ENCODE measurements at regions not wholly inside any gene's neighbourhood (a gene's known extent, or its start where the extent isn't known, plus 50 kb on each side); places are given as distances from the start of the nearest gene placed in this dataset.
A peak's percentile ranks its signal among the peaks of the same experiment; 100 is the strongest.

- Mint-ChIP-seq H3K36me3 (no peaks in the 10 kb centered on the region), H3K9me3 (no peaks in the 10 kb centered on the region), H3K27me3 (ENCODE audit: low read depth) (no peaks in the 10 kb centered on the region), H3K4me1 (peaks cover 13% of the 10 kb centered on the region), H3K27ac (no peak overlapping the region), H3K4me3 (no peak overlapping the region)
- TF ChIP-seq CTCF (IDR thresholded peaks at IDR 0.05; ENCODE audit: unreplicated experiment) = no peak
- no peak for DNase-seq (ENCODE audit: low spot score in 2 of 2, unreplicated experiment in 2 of 2)
These were observed 208.0 kb downstream of the RBM43 start for GRCh38 chr2:151053661-151053990.

- Mint-ChIP-seq H3K36me3 (no peaks in the 10 kb centered on the region), H3K4me3 (no peak overlapping the region), H3K27me3 (ENCODE audit: low read depth) (no peaks in the 10 kb centered on the region), H3K9me3 (no peaks in the 10 kb centered on the region), H3K4me1 (peaks cover 13% of the 10 kb centered on the region), H3K27ac (no peak overlapping the region)
- no peak for DNase-seq (ENCODE audit: low spot score in 2 of 2, unreplicated experiment in 2 of 2)
- TF ChIP-seq CTCF (IDR thresholded peaks at IDR 0.05; ENCODE audit: unreplicated experiment) = no peak
These were observed 208.6 kb downstream of the RBM43 start for GRCh38 chr2:151052850-151053660.

GRCh38 chr2:151051574-151052220, 210.0 kb downstream of the RBM43 start:
- Mint-ChIP-seq H3K4me1 (peaks cover 9% of the 10 kb centered on the region), H3K4me3 (no peak overlapping the region), H3K27me3 (ENCODE audit: low read depth) (no peaks in the 10 kb centered on the region), H3K9me3 (no peaks in the 10 kb centered on the region), H3K27ac (no peak overlapping the region), H3K36me3 (no peaks in the 10 kb centered on the region)
- no peak for DNase-seq (ENCODE audit: low spot score in 2 of 2, unreplicated experiment in 2 of 2)
- peak; percentile 57 for TF ChIP-seq CTCF (IDR thresholded peaks at IDR 0.05; ENCODE audit: unreplicated experiment)

- no peak for DNase-seq (ENCODE audit: low spot score in 2 of 2, unreplicated experiment in 2 of 2)
- H3K27me3 Mint-ChIP-seq (ENCODE audit: low read depth) = no peaks in the 10 kb centered on the region
- no peak overlapping the region for H3K4me3 Mint-ChIP-seq
- TF ChIP-seq CTCF (IDR thresholded peaks at IDR 0.05; ENCODE audit: unreplicated experiment) = no peak
- no peak overlapping the region for H3K27ac Mint-ChIP-seq
- peaks cover 7% of the 10 kb centered on the region for H3K4me1 Mint-ChIP-seq
- no peaks in the 10 kb centered on the region for H3K36me3 Mint-ChIP-seq
- H3K9me3 Mint-ChIP-seq = peaks cover 12% of the 10 kb centered on the region
These were observed 211.9 kb downstream of the RBM43 start for GRCh38 chr2:151049746-151050145.

- no peak for TF ChIP-seq CTCF (IDR thresholded peaks at IDR 0.05; ENCODE audit: unreplicated experiment)
- H3K27me3 Mint-ChIP-seq (ENCODE audit: low read depth) = no peaks in the 10 kb centered on the region
- H3K4me1 Mint-ChIP-seq = peaks cover 10% of the 10 kb centered on the region
These were observed 213.2 kb downstream of the RBM43 start for GRCh38 chr2:151048331-151049054.

More at GRCh38 chr2:151048331-151049054, 213.2 kb downstream of the RBM43 start:
- Mint-ChIP-seq H3K27ac (no peak overlapping the region), H3K4me3 (no peak overlapping the region), H3K9me3 (peaks cover 12% of the 10 kb centered on the region), H3K36me3 (no peaks in the 10 kb centered on the region)
- DNase-seq (ENCODE audit: low spot score in 2 of 2, unreplicated experiment in 2 of 2) = no peak

All from mesothelial cell of epicardium (in vitro differentiated cells).